Esophagus squamous epithelium (tissue), 5 donors: ENCODE measurements at regions not wholly inside any gene's neighbourhood (a gene's known extent, or its start where the extent isn't known, plus 50 kb on each side); places are given as distances from the start of the nearest gene placed in this dataset.

Experiments
- DNase-seq: peaks from one replicate; lab custom pipeline; 2025; lab: John Stamatoyannopoulos, UW
- H3K27ac ChIP-seq, 4 donors: fragments of 200-600 bp; sonication (generic); one replicate each; pipeline ENCODE4 v1.5.1; 2016 to 2019; ENCODE audit warnings: mild to moderate bottlenecking in 1 of 4
- H3K27me3 ChIP-seq, 4 donors: fragments of 200-600 bp; sonication (generic); 1 replicate in 3 of 4; 2 replicates in 1 of 4; pipeline versions ENCODE4 v1.5.1 to v1.6.0; 2017 to 2021; ENCODE audit warnings: antibody characterized with exemption in 1 of 4
- H3K36me3 ChIP-seq, 3 donors: fragments of 200-600 bp; sonication (generic); one replicate each; pipeline ENCODE4 v1.5.1; 2016 to 2019
- H3K4me1 ChIP-seq, 3 donors: fragments of 200-600 bp; sonication (generic); one replicate each; pipeline ENCODE4 v1.5.1; 2017 to 2019
- H3K4me3 ChIP-seq, 4 donors: fragments of 200-600 bp; sonication (generic); 1 replicate in 3 of 4; 2 replicates in 1 of 4; pipeline ENCODE4 v1.5.1; 2016 to 2019; ENCODE audit warnings: mild to moderate bottlenecking in 2 of 4, moderate library complexity in 1 of 4
- H3K9me3 ChIP-seq, 3 donors: fragments of 200-600 bp; sonication (generic); one replicate each; pipeline ENCODE4 v1.5.1; 2016 to 2019
- CTCF ChIP-seq, 6 experiments: fragments of 450-650 bp in 4 of 6; fragments of 200-600 bp in 2 of 6; sonication (generic) in 2 of 6; IDR thresholded peaks; one replicate each; pipeline ENCODE4 v1.5.1; 2016 to 2019; ENCODE audit warnings: antibody characterized with exemption in 6 of 6, mild to moderate bottlenecking in 4 of 6, moderate library complexity in 4 of 6
- POLR2A ChIP-seq, 4 donors: fragments of 450-650 bp; IDR thresholded peaks; one replicate each; pipeline ENCODE4 v1.6.1; 2017; ENCODE audit warnings: antibody characterized with exemption in 4 of 4, mild to moderate bottlenecking in 4 of 4, moderate library complexity in 3 of 4
- WGBS, 2 donors: methylation state at CpG; one replicate each; pipeline ENCODE4 v1.1.5; 2018; 5-methylcytosine and 5-hydroxymethylcytosine counted together
- intact Hi-C: fragments of 100-400 bp; cut with DNase I; formaldehyde crosslinking; loops from one replicate; pipeline ENCODE4 v1.15.0; 2022
- donor health status: DM: yes; HTN: yes; CAD: no.

DNA sequence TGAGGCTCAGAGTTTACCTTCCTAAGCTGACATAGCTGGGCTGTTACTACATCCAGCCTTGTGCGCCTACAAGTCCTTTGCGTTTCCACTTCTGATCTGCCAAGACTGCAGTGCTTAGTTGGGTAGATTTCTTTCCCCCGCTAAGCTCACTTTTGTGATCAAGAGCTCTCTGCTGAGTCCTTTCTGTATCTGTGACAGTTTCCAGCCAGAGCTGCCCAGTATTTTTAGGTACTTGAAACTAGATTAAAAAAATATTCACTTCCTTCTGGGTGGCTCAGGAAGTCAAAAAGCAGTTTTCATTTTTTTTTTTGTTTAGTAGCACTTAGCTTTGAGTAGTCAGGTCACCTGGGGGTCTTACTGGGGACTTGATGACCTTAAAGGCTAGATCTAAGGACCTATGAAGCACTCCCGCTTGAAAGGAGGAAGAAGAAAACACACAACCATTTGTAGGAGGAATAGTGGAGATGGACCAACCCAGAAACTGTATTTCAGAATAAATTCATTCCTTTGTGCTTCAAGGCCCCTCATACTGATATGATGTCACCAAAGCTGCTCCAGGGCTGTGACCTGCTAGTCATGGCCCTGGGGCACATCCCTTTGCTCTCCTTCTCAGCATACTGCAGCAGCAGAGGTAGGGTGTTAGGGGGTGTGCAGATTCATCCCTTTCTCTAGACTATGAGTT is 75.6 kb upstream of the HNF1B start:
- DNase-seq: no peak

GRCh38 chr17:37818689-37819088 is 73.8 kb upstream of the HNF1B start:
- no peaks in the 10 kb centered on the region for H3K9me3 ChIP-seq
- no peaks in the 10 kb centered on the region for H3K36me3 ChIP-seq
- DNase-seq: no peak
- intact Hi-C loops: no loop called here
- no peak overlapping the region for H3K27ac ChIP-seq
- H3K27me3 ChIP-seq: peaks cover 0 to 27% (median 0%) of the 10 kb centered on the region in 4 donors
- no peak overlapping the region for H3K4me3 ChIP-seq
- 20 to 56% methylated on average over 3 of the region's 3 CpGs for WGBS, 2 donors
- H3K4me1 ChIP-seq: peaks cover 0 to 11% (median 0%) of the 10 kb centered on the region in 3 donors
- TF ChIP-seq POLR2A (IDR thresholded peaks at IDR 0.05) (no peak), CTCF (IDR thresholded peaks at IDR 0.05) (no peak)

More for the DNA sequence above, 75.6 kb upstream of the HNF1B start:
- Histone ChIP-seq H3K36me3 (no peaks in the 10 kb centered on the region), H3K27me3 (peaks cover 0 to 11% (median 0%) of the 10 kb centered on the region in 4 donors), H3K27ac (no peak overlapping the region), H3K4me1 (peaks cover 0 to 21% (median 0%) of the 10 kb centered on the region in 3 donors), H3K9me3 (no peaks in the 10 kb centered on the region), H3K4me3 (no peak overlapping the region)
- intact Hi-C loops: no loop called here
- TF ChIP-seq CTCF (IDR thresholded peaks at IDR 0.05): no peak
- no peak for TF ChIP-seq POLR2A (IDR thresholded peaks at IDR 0.05)
- 60 to 73% methylated on average over 4 of the region's 4 CpGs for WGBS, 2 donors

DNA sequence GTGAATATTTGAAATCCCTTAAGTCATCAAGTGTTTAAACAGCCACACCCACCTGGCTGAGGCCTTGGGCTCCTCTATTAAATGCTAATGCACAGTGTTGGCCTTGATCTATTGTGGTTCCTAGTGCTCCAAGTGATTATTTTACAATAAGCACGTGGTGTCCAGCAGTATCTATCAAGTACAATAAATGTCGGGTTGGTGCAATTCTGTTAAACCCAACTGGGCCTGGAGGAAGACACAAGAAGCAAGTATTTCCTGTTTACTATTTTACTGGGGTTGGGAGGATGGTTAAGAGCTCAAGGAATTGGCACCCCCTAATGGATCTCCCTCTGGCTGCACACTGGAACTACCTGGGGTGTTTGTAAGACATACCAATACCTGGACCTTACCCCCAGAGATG is 72.1 kb upstream of the HNF1B start:
- H3K4me1 ChIP-seq: peaks cover 0 to 11% (median 0%) of the 10 kb centered on the region in 3 donors
- no peaks in the 10 kb centered on the region for H3K36me3 ChIP-seq
- WGBS, 2 donors: 11 to 13% methylated on average over 2 of the region's 2 CpGs
- no peak for DNase-seq
- H3K27ac ChIP-seq: no peak overlapping the region
- H3K9me3 ChIP-seq: no peaks in the 10 kb centered on the region
- intact Hi-C loops: no loop called here
- H3K27me3 ChIP-seq: peaks cover 0 to 39% (median 0%) of the 10 kb centered on the region in 4 donors
- H3K4me3 ChIP-seq: no peak overlapping the region
- TF ChIP-seq CTCF (IDR thresholded peaks at IDR 0.05) (no peak), POLR2A (IDR thresholded peaks at IDR 0.05) (no peak)

DNA sequence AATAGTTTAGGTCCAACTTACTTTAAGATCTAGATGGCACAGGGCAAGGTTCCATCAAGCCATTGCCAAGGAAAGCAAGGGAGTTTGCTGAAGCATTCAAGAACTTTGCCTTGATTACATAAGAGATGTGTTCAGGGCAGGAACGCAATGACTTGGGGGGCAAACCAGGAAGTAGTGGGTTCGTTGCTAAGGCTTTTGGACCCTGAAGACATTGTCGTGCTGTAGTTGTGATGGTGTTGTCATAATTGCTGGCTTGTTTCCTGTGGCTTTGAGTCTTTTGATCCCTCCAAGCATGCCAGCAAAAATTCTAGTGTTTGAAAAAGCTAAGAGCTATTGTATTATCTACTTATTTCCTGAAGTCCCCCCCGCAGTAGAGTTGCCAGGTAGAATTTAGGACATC is 70.7 kb upstream of the HNF1B start:
- no peak overlapping the region for H3K27ac ChIP-seq

More for the DNA sequence above, 70.7 kb upstream of the HNF1B start:
- TF ChIP-seq POLR2A (IDR thresholded peaks at IDR 0.05) (no peak), CTCF (IDR thresholded peaks at IDR 0.05) (no peak)
- DNase-seq: no peak
- Histone ChIP-seq H3K4me3 (no peak overlapping the region), H3K36me3 (no peaks in the 10 kb centered on the region), H3K27me3 (peaks cover 0 to 44% (median 0%) of the 10 kb centered on the region in 4 donors), H3K4me1 (peaks cover 0 to 11% (median 0%) of the 10 kb centered on the region in 3 donors), H3K9me3 (no peaks in the 10 kb centered on the region)
- 42 to 43% methylated on average over 4 of the region's 4 CpGs for WGBS, 2 donors
- intact Hi-C loops: no loop called here
